ENCODE measurements at regions not wholly inside any gene's neighbourhood (a gene's known extent, or its start where the extent isn't known, plus 50 kb on each side); places are given as distances from the start of the nearest gene placed in this dataset.

GRCh38 chr1:60757485-60757884 lies 324.9 kb upstream of the NFIA start:
- TF ChIP-seq CTCF (IDR thresholded peaks at IDR 0.05; ENCODE audit: low read depth, low read length) (no peak), EZH2phosphoT487 (IDR thresholded peaks at IDR 0.05; ENCODE audit: low read depth) (no peak)

Measured in OCI-LY3 (cell line).